KOPT-K1 (cell line): ENCODE measurements at regions not wholly inside any gene's neighbourhood (a gene's known extent, or its start where the extent isn't known, plus 50 kb on each side); places are given as distances from the start of the nearest gene placed in this dataset.

Experiments used
- H3K27ac ChIP-seq: fragments of 200-600 bp; sonication (generic); 2 replicates; pipeline ENCODE4 v1.5.1; 2016; ENCODE audit warnings: antibody characterized with exemption, mild to moderate bottlenecking, low read depth, low read length; ENCODE audit not compliant: poor library complexity, severe bottlenecking
- H3K36me3 ChIP-seq: fragments of 200-600 bp; sonication (generic); 2 replicates; pipeline ENCODE4 v1.5.1; 2017; ENCODE audit warnings: antibody characterized with exemption, mild to moderate bottlenecking, low read length, moderate library complexity; ENCODE audit not compliant: insufficient read depth
- H3K9me3 ChIP-seq: fragments of 200-600 bp; sonication (generic); 2 replicates; pipeline ENCODE4 v1.5.1; 2017; ENCODE audit warnings: antibody characterized with exemption, low read length, mild to moderate bottlenecking; ENCODE audit not compliant: insufficient read depth, poor library complexity, severe bottlenecking

DNA sequence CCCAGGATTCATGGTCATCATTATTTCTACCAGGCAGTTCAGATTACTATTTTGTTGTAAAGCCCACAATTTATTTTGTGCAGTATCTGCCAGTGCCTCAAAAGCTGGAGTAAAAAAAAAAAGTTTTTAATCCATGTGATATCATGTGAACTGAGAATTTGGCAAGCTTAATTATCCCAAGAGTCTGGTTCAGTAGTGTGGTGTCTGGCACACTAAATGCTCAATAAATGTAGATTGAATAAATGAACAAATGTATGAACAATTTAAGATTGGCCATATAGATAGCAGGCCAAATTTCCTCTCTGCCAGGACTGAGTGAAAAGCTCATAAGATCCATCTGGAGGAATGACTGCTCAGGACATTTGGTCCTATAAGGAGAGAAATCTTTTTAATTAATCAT lies 533.0 kb downstream of the TLE1 start:
- no peaks in the 10 kb centered on the region for H3K9me3 ChIP-seq
- H3K27ac ChIP-seq = no peak overlapping the region
- H3K36me3 ChIP-seq = no peaks in the 10 kb centered on the region

DNA sequence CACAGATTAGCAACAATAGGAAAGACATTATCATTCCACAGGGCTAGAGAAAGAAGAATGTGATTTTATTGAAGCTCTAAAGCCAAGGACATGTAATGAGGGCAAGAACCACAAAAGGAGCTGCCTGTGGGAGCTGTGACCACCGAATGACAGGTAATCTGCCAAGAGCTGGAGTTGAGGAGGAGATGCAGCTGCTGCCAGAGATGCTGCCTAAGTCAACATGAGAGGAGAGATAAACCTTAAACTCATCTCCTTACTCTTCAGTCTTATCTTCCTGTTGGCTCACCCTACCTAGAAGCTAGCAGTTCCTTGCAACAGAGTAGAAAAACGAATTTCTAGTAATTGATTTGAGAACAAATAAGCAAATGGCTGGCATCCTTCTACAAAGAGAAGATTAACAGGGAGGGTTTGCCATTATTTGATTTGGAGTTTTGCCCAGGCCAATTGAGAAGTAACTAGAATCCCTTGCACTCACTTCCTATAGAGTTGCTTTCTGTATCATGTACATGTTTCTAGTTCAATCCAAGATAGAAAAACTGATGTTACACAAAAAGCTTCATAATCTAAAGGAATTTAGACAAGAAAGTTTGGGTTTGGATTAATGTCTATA lies 539.2 kb downstream of the TLE1 start:
- H3K27ac ChIP-seq = no peak overlapping the region
- peaks cover 5% of the 10 kb centered on the region for H3K9me3 ChIP-seq
- H3K36me3 ChIP-seq = no peaks in the 10 kb centered on the region

DNA sequence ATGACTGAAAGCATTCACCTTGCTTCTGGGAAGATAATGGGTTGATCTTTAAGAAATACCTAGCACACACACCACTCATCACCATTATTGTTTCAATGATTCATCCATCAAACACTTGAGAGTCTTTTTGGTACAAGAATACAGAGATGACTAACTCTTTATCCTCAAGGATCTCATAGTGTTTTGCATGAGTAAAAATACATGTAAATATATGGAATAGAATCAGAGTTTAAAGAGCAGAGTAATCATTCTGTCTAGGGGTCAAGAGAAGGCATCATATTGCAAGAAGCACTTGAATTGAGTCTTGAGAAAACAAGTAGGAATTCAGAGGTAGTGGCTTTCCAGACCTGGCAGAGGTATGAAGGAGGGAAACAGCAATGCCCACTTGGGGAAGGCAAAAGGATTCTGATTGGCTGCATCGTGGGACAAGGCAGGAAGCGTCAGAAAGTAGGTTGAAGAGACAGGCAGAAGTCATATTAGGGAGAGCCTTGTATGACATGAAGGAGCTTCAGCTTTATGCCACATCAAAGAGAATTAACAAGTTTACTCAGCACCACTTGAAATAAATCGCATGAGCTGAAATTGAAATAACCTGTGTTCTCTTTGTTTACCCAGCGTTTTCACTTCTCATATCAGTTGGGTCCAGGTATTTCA lies 542.5 kb downstream of the TLE1 start:
- H3K27ac ChIP-seq = peak overlapping the region; percentile 8
- H3K36me3 ChIP-seq = no peaks in the 10 kb centered on the region
- H3K9me3 ChIP-seq = peaks cover 5% of the 10 kb centered on the region

DNA sequence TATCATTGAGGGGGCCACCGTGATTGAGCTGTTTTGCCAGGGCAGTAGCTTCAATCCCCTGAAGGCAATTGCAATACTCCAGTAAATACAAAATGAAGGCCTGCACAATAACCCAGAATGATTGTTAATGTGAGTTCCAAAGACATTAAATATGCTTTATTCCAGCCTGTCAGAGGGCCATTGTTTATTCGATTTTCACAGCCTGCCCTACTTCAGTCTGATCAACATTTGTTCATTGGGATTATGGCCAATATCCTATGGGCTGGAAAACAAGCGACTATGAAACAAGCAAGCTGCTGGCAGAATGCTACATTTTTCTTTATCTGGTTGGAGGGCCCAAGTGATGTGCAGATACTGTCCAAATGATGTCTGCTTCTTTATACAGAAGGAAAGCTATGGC lies 543.1 kb downstream of the TLE1 start:
- Histone ChIP-seq H3K27ac (no peak overlapping the region), H3K9me3 (peaks cover 5% of the 10 kb centered on the region), H3K36me3 (no peaks in the 10 kb centered on the region)

DNA sequence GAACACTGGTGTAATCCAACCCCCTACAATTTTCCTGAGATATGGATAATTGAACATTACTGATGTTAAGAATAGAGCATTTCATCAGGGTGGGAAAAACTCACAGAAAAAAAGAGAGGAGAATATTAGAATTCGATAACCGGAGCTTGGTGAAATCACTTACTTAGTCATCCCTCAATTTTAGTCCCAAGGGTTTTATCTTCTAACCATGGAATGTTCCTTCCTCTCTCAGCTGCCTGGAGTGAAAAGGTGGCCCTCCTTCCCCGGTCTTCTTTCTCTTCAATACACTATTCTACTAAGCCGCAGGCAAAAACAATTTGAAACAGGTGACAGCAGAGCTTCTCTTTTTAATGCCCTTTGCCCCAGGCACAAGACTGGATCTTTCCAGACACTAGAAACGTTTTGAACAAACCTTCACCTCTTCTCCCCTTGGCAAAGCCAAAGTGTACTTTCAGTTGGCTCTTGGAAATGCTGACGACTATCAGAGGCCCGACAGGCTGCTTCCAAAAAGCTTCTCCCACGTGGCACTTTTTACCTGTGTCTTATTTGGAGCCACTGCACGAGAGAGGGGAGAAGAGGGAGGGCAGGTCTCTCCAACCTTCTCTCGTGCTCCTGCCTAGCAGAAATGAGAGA lies 543.9 kb downstream of the TLE1 start:
- Histone ChIP-seq H3K27ac (no peak overlapping the region), H3K9me3 (peaks cover 5% of the 10 kb centered on the region), H3K36me3 (no peaks in the 10 kb centered on the region)

DNA sequence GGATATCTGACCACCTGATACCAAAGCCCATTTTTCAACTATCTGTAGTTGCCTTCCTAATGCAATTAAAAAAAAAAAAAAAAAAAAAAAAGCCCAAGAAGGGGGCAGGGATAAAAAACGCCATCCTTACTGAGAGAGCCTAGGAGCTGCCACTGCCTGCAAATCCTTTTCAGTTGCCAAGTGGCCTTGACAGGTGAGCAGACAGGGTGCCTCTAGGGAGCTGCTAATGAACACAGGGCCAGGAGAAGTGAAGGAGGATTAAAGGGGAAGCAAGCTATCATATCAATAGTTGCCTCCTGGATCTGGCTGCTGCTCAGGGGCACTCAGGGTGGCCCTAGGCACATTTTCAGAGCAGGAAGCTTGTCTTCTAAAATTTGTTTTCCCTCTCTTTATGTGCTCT lies 547.4 kb downstream of the TLE1 start:
- H3K9me3 ChIP-seq = no peaks in the 10 kb centered on the region
- H3K27ac ChIP-seq = no peak overlapping the region
- H3K36me3 ChIP-seq = no peaks in the 10 kb centered on the region

DNA sequence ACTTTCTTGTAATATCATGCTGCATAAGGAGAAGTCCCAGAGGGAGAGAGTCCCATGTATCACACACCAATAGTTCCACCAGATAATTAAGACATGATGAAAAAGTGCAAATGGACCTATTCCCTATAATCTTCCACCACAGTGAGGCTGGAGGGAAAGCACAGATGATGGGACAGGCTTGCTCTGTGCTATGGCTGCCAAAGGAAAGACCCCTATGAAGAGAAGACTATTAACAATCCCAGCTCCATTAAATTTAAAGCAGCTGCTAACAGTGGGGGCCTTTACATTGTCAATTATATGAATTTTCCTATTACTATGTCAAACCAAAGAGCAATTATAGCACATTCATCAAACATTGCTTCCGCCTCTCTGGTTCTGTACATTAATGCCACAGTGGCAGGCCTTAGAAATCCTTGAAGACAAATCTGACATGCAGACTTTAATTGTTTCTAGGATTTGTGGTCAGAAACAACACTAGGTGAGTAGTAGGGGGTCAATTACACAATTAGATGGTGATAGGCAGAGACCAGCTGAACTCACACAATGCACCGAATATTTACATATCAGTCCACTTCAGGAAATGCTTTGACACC lies 551.3 kb downstream of the TLE1 start:
- no peaks in the 10 kb centered on the region for H3K36me3 ChIP-seq
- H3K9me3 ChIP-seq = no peaks in the 10 kb centered on the region
- H3K27ac ChIP-seq = no peak overlapping the region

DNA sequence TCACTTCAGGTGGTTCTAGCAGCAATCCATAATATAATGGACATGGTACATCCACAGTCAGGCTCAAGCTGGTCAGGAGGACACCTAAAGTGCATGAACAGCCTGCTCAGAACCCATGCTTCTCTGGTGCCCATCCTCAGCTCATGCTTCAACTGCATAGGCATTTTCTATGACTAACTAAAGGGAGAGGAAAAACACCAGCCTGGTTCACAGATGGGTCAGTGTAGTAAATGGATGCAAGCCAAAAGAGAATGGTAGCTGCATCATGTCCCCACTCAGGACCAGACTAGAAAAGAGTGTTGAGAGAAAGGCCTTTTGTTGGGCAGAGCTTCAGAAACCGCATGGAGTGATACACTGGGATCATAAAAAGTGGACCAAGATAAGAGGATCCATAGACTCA lies 556.6 kb downstream of the TLE1 start:
- no peaks in the 10 kb centered on the region for H3K9me3 ChIP-seq
- peak overlapping the region; percentile 38 for H3K27ac ChIP-seq
- H3K36me3 ChIP-seq = no peaks in the 10 kb centered on the region

DNA sequence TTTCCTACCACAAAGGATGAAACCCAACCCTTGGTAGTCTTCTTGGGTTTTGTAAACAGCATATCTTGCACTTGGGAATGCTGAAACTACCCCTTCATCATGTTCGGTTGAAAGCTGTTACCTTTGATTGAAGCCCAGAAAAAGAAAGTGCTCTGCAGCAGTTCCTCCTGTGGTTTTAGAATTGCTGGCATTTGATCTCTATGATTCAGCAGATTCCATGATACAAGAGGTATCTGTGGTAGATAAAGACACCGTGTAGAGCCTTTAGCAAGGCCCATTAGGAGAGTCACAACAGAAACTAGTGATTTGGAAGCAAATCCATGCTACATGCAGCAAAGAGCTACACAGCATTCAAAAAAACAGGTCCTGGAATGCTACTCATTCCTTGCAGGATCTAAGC lies 557.0 kb downstream of the TLE1 start:
- peak overlapping the region; percentile 38 for H3K27ac ChIP-seq
- no peaks in the 10 kb centered on the region for H3K36me3 ChIP-seq
- H3K9me3 ChIP-seq = no peaks in the 10 kb centered on the region

DNA sequence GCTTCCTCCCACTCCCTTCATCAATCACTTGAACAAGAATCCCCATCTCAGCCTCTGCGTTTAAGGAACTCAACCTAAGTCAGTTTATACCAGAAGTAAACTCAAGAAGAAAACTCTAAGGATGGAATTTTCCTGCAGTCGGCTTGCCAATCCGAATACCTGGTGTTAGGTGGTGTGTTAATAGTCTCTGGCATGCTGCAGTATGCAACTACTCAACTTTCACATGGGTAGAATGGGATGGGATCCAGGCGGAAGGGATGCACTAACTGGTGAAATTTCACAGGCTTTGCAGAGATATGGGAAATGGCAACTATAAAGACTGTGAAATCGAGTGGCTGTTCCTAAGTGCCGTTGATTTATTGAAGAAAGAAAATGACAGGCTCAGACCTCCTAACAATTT lies 560.6 kb downstream of the TLE1 start:
- Histone ChIP-seq H3K27ac (no peak overlapping the region), H3K9me3 (no peaks in the 10 kb centered on the region), H3K36me3 (no peaks in the 10 kb centered on the region)

DNA sequence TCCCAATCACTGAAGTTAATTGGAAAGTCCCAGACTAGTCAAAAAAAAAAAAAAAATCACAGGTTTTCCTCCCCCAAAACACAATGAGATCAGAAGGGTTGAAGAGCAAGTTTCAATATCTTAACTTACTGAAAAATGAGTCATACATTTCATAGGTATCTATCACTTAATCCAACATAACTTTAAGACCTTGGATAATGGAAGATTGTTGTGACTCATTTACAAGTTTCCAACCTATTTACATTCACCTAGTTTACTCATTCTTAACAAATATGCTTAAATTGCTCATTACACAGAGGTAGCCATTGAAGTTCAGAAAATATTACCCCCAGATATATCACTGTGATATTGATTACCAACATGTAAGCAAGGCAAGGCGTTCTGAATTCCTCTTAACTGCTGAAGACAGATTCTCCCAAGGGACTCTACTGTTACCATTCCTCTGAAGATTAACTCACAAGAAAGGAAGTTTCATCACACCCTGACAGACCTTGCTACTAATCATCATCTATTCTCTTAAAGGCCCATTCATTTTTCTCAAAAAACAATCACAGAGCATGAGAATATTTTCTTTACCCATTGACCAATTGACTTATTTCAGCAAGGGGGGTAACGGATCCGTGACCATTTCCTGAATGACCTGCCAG lies 563.8 kb downstream of the TLE1 start:
- Histone ChIP-seq H3K36me3 (no peaks in the 10 kb centered on the region), H3K9me3 (peaks cover 21% of the 10 kb centered on the region), H3K27ac (no peak overlapping the region)

DNA sequence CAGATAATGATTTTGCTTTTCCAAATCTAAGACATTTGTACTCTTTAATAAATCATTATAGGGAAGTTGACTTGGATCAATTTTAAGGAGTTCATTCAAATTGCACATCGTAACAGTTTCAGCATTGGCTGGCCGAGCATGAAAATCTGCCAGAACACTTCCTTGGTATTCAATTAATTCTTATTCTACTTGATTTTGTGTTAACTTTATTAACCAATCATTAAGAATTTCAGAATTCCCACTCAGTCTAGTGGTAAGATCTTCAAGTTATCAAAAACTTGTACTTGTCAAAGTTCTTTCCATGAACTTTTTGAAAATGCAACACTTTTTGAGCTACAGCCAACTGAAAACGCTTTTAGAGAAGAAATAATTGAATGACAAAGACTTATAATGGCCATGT lies 565.8 kb downstream of the TLE1 start:
- Histone ChIP-seq H3K9me3 (peaks cover 21% of the 10 kb centered on the region), H3K36me3 (no peaks in the 10 kb centered on the region), H3K27ac (no peak overlapping the region)

DNA sequence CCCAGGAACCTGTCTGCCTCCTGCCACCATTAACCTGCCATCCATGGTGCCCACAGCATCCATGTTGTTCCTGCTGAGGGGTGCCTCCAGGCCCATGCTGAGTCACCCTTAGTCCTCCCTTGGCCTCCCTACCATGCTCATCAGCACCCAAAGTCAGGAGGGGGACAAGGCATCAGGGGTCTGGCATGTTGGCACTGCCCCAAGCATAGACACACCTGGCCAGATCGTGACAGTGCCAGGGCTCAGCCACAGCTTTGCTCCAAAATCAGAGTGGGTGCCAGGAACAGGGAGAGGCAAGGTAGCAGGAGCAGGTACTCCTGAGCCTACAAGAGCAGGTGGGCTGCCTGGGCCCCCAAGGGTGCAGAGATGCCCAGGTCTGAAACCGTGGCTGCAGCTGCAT lies 566.6 kb downstream of the TLE1 start:
- Histone ChIP-seq H3K36me3 (no peaks in the 10 kb centered on the region), H3K9me3 (peaks cover 21% of the 10 kb centered on the region), H3K27ac (no peak overlapping the region)

DNA sequence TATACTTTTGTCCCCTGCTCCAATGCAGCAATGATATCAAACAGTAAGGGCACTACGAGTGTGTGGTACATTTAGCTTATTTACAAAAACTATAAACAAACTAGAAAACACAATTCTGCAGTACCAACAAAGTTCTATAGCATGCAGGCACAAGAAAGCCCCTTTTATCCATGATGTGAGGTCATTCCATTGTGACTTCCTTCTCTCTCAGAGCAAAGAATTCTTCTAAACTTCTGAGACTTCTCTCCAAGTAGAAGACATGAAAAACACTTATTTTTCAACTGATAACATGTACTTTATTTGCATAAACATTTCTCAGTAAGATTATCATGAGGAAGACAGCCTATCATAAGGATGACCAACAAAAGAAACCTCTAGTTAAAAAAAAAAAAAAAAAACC lies 569.8 kb downstream of the TLE1 start:
- no peaks in the 10 kb centered on the region for H3K36me3 ChIP-seq
- H3K9me3 ChIP-seq = peaks cover 21% of the 10 kb centered on the region

DNA sequence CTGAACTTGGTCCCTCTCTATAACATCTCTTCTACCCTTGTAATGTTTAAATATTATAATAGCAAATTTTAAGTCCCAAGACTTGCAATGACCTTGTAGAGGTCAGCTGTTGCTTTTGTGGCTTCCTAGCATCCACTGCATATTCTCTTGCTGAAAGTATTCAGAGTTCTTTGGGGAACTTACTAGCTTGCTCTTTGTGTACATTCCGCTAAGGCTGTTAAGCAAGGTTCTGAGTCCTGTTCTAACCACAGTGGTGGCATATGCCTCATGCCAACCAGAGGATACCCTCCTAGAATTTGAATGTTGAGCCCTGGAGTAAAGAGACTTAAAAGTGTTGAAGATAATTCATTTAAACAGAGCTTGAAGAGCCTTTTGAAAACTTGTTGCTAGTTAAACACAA lies 570.9 kb downstream of the TLE1 start:
- Histone ChIP-seq H3K36me3 (no peaks in the 10 kb centered on the region), H3K9me3 (peaks cover 21% of the 10 kb centered on the region), H3K27ac (no peak overlapping the region)

More for the DNA sequence above, 569.8 kb downstream of the TLE1 start:
- no peak overlapping the region for H3K27ac ChIP-seq
